ENCODE measurements at regions not wholly inside any gene's neighbourhood (a gene's known extent, or its start where the extent isn't known, plus 50 kb on each side); places are given as distances from the start of the nearest gene placed in this dataset.
A peak's percentile ranks its signal among the peaks of the same experiment; 100 is the strongest.

- Histone ChIP-seq H3K4me2 (peak overlapping the region in 9 of 11 experiments; percentile 63 to 93 (median 82); a peak in 15 of 22 replicates), H3K27ac (peak overlapping the region in 6 of 11 experiments; percentile 3 to 44 (median 19); a peak in 3 of 22 replicates), H3K9ac (no peak overlapping the region), H3K9me3 (replicated peaks in 1 of 11) (no peaks in the 10 kb centered on the region), H3K27me3 (no peaks in the 10 kb centered on the region), H3K4me3 (no peak overlapping the region), H3K4me1 (peaks cover 63 to 87% (median 82%) of the 10 kb centered on the region in 10 experiments), H4K20me1 (peaks cover 0 to 10% (median 0%) of the 10 kb centered on the region in 11 experiments; a peak in 1 of 22 replicates), H3K36me3 (no peaks in the 10 kb centered on the region)
- no peak for TF ChIP-seq Cebpa-rat (IDR thresholded peaks at IDR 0.05)
Observed at GRCh38 chr3:10555263-10555662, 49.9 kb upstream of the ATP2B2 start.

GRCh38 chr3:10556312-10556711 is 50.9 kb upstream of the ATP2B2 start:
- Histone ChIP-seq H4K20me1 (peaks cover 0 to 10% (median 0%) of the 10 kb centered on the region in 11 experiments; a peak in 1 of 22 replicates), H3K36me3 (no peaks in the 10 kb centered on the region), H3K4me2 (peak overlapping the region; percentile 48 to 93 (median 69)), H3K9me3 (replicated peaks in 1 of 11) (no peaks in the 10 kb centered on the region), H3K27ac (peak overlapping the region in 6 of 11 experiments; percentile 9 to 54 (median 46); a peak in 8 of 22 replicates), H3K27me3 (no peaks in the 10 kb centered on the region), H3K9ac (peak overlapping the region in 5 of 11 experiments; percentile 1 to 40 (median 31); a peak in 5 of 22 replicates), H3K4me1 (peaks cover 52 to 77% (median 71%) of the 10 kb centered on the region in 10 experiments), H3K4me3 (no peak overlapping the region)
- no peak for TF ChIP-seq Cebpa-rat (IDR thresholded peaks at IDR 0.05)

- Histone ChIP-seq H3K9ac (no peak overlapping the region), H3K4me1 (peaks cover 51 to 67% (median 62%) of the 10 kb centered on the region in 10 experiments), H3K9me3 (replicated peaks in 1 of 11) (no peaks in the 10 kb centered on the region), H3K27me3 (no peaks in the 10 kb centered on the region), H3K4me2 (peak overlapping the region; percentile 5 to 93 (median 64); a peak in 20 of 22 replicates), H3K36me3 (no peaks in the 10 kb centered on the region), H4K20me1 (peaks cover 0 to 10% (median 0%) of the 10 kb centered on the region in 11 experiments; a peak in 1 of 22 replicates), H3K27ac (peak overlapping the region in 1 of 11 experiments; percentile 20; a peak in 1 of 22 replicates), H3K4me3 (no peak overlapping the region)
- TF ChIP-seq Cebpa-rat (IDR thresholded peaks at IDR 0.05) = no peak
Observed at GRCh38 chr3:10557250-10557649, 51.9 kb upstream of the ATP2B2 start.

- H3K36me3 ChIP-seq = no peaks in the 10 kb centered on the region
- H4K20me1 ChIP-seq = 0 out of 22 replicates have a peak, but pooled peaks cover 0 to 6% (median 0%) of the 10 kb centered on the region in 11 experiments
- H3K27ac ChIP-seq = no peak overlapping the region
- TF ChIP-seq Cebpa-rat (IDR thresholded peaks at IDR 0.05) = no peak
- H3K9ac ChIP-seq = no peak overlapping the region
- H3K9me3 ChIP-seq (replicated peaks in 1 of 11) = no peaks in the 10 kb centered on the region
- H3K27me3 ChIP-seq = no peaks in the 10 kb centered on the region
- H3K4me1 ChIP-seq = peaks cover 46 to 61% (median 56%) of the 10 kb centered on the region in 10 experiments
- peak overlapping the region; percentile 5 to 93 (median 64); a peak in 20 of 22 replicates for H3K4me2 ChIP-seq
- no peak overlapping the region for H3K4me3 ChIP-seq
Observed at GRCh38 chr3:10557781-10558373, 52.5 kb upstream of the ATP2B2 start.

GRCh38 chr3:10558736-10559135 is 53.4 kb upstream of the ATP2B2 start:
- peak overlapping the region in 3 of 11 experiments; percentile 64 to 91 (median 81); a peak in 3 of 22 replicates for H3K4me2 ChIP-seq
- no peak for TF ChIP-seq Cebpa-rat (IDR thresholded peaks at IDR 0.05)
- 0 out of 22 replicates have a peak, but pooled peaks cover 0 to 6% (median 0%) of the 10 kb centered on the region in 11 experiments for H4K20me1 ChIP-seq
- no peak overlapping the region for H3K27ac ChIP-seq
- peaks cover 38 to 57% (median 48%) of the 10 kb centered on the region in 10 experiments for H3K4me1 ChIP-seq
- no peaks in the 10 kb centered on the region for H3K27me3 ChIP-seq
- H3K9me3 ChIP-seq (replicated peaks in 1 of 11) = no peaks in the 10 kb centered on the region
- no peak overlapping the region for H3K4me3 ChIP-seq
- no peak overlapping the region for H3K9ac ChIP-seq
- no peaks in the 10 kb centered on the region for H3K36me3 ChIP-seq

- Histone ChIP-seq H4K20me1 (0 out of 22 replicates have a peak, but pooled peaks cover 0 to 6% (median 0%) of the 10 kb centered on the region in 11 experiments), H3K4me1 (peaks cover 29 to 42% (median 35%) of the 10 kb centered on the region in 10 experiments), H3K4me3 (no peak overlapping the region), H3K4me2 (no peak overlapping the region), H3K27me3 (no peaks in the 10 kb centered on the region), H3K27ac (no peak overlapping the region), H3K9ac (no peak overlapping the region), H3K9me3 (replicated peaks in 1 of 11) (no peaks in the 10 kb centered on the region), H3K36me3 (no peaks in the 10 kb centered on the region)
- TF ChIP-seq Cebpa-rat (IDR thresholded peaks at IDR 0.05) = no peak
Observed at GRCh38 chr3:10560060-10560861, 54.9 kb upstream of the ATP2B2 start.

GRCh38 chr3:10561162-10561945 is 56.0 kb upstream of the ATP2B2 start:
- no peak for TF ChIP-seq Cebpa-rat (IDR thresholded peaks at IDR 0.05)
- H4K20me1 ChIP-seq = 0 out of 22 replicates have a peak, but pooled peaks cover 0 to 6% (median 0%) of the 10 kb centered on the region in 11 experiments
- no peak overlapping the region for H3K4me3 ChIP-seq
- H3K9ac ChIP-seq = no peak overlapping the region
- no peaks in the 10 kb centered on the region for H3K36me3 ChIP-seq
- no peaks in the 10 kb centered on the region for H3K9me3 ChIP-seq (replicated peaks in 1 of 11)
- no peaks in the 10 kb centered on the region for H3K27me3 ChIP-seq
- peaks cover 18 to 31% (median 24%) of the 10 kb centered on the region in 10 experiments for H3K4me1 ChIP-seq
- peak overlapping the region in 2 of 11 experiments; percentile 34 to 59; a peak in 4 of 22 replicates for H3K4me2 ChIP-seq
- no peak overlapping the region for H3K27ac ChIP-seq

GRCh38 chr3:10561946-10562560 is 56.7 kb upstream of the ATP2B2 start:
- Histone ChIP-seq H3K9ac (no peak overlapping the region), H3K27ac (no peak overlapping the region), H3K4me2 (peak overlapping the region in 2 of 11 experiments; percentile 34 to 59; a peak in 4 of 22 replicates), H4K20me1 (0 out of 22 replicates have a peak, but pooled peaks cover 0 to 6% (median 0%) of the 10 kb centered on the region in 11 experiments), H3K4me1 (peaks cover 11 to 24% (median 17%) of the 10 kb centered on the region in 10 experiments), H3K27me3 (no peaks in the 10 kb centered on the region), H3K36me3 (no peaks in the 10 kb centered on the region), H3K4me3 (no peak overlapping the region), H3K9me3 (replicated peaks in 1 of 11) (no peaks in the 10 kb centered on the region)
- TF ChIP-seq Cebpa-rat (IDR thresholded peaks at IDR 0.05) = no peak

All from BLaER1 treated with 17β-estradiol and CSF1 and Interleukin-3, amounts not matched to agents 10 nM and 100 nM (cell line).